ENCODE measurements at regions not wholly inside any gene's neighbourhood (a gene's known extent, or its start where the extent isn't known, plus 50 kb on each side); places are given as distances from the start of the nearest gene placed in this dataset.
"Not testable (repeated sequence)": the region's sequence is repeated elsewhere in the genome, so short reads cannot be mapped to it uniquely, and the experiment has no call there.

DNA sequence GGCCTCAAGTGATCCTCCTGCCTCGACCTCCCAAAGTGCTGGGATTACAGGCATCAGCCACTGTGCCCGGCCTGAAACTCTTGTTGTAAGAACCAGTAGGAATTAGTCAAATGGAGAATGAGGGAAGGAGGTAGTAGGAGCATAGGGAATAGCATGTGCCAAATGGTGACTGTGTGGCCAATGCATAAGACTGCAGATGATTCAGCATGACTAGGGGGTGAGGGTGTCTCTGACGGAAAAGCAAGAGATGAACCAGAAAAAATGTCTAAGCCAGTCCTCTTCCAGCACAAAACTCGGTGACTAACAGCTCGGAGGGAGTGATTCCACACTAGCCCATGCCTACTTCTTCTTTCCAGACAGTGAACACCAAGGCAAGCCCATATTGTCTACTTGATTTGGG lies 58.2 kb upstream of the DUSP21 start:
- no peaks in the 10 kb centered on the region for H3K27me3 Mint-ChIP-seq (ENCODE audit: low read depth)

GRCh38 chrX:44784241-44784640 lies 59.6 kb upstream of the DUSP21 start:
- ATAC-seq (no peak), DNase-seq (no peak)
- H3K36me3 Mint-ChIP-seq (ENCODE audit: low read depth) = no peaks in the 10 kb centered on the region
- POLR2A ChIA-PET = no interaction called here
- no peak overlapping the region for H3K4me3 Mint-ChIP-seq
- H3K4me1 Mint-ChIP-seq (ENCODE audit: low read depth) = no peaks in the 10 kb centered on the region
- no peaks in the 10 kb centered on the region for H3K9me3 Mint-ChIP-seq (ENCODE audit: insufficient read depth)
- H3K27ac Mint-ChIP-seq = no peak overlapping the region
- no peaks in the 10 kb centered on the region for H3K27me3 Mint-ChIP-seq (ENCODE audit: low read depth)
- CTCF ChIA-PET = no interaction called here

More for the DNA sequence above, 58.2 kb upstream of the DUSP21 start:
- no peaks in the 10 kb centered on the region for H3K4me1 Mint-ChIP-seq (ENCODE audit: low read depth)
- H3K9me3 Mint-ChIP-seq (ENCODE audit: insufficient read depth) = no peaks in the 10 kb centered on the region
- no peak overlapping the region for H3K27ac Mint-ChIP-seq
- H3K4me3 Mint-ChIP-seq = no peak overlapping the region
- DNase-seq (no peak), ATAC-seq (no peak)
- CTCF ChIA-PET = no interaction called here
- H3K36me3 Mint-ChIP-seq (ENCODE audit: low read depth) = no peaks in the 10 kb centered on the region
- POLR2A ChIA-PET = no interaction called here

GRCh38 chrX:44778254-44778653 lies 65.6 kb upstream of the DUSP21 start:
- Mint-ChIP-seq H3K36me3 (ENCODE audit: low read depth) (no peaks in the 10 kb centered on the region), H3K4me3 (no peak overlapping the region), H3K27ac (no peak overlapping the region), H3K4me1 (ENCODE audit: low read depth) (no peaks in the 10 kb centered on the region), H3K27me3 (ENCODE audit: low read depth) (no peaks in the 10 kb centered on the region), H3K9me3 (ENCODE audit: insufficient read depth) (no peaks in the 10 kb centered on the region)
- ATAC-seq (no peak), DNase-seq (no peak)
- CTCF ChIA-PET = no interaction called here
- POLR2A ChIA-PET = no interaction called here

- DNase-seq = no peak
- no peak for ATAC-seq
- H3K27me3 Mint-ChIP-seq (ENCODE audit: low read depth) = no peaks in the 10 kb centered on the region
- CTCF ChIA-PET = no interaction called here
- POLR2A ChIA-PET = no interaction called here
- no peaks in the 10 kb centered on the region for H3K36me3 Mint-ChIP-seq (ENCODE audit: low read depth)
- no peaks in the 10 kb centered on the region for H3K9me3 Mint-ChIP-seq (ENCODE audit: insufficient read depth)
- no peaks in the 10 kb centered on the region for H3K4me1 Mint-ChIP-seq (ENCODE audit: low read depth)
- no peak overlapping the region for H3K4me3 Mint-ChIP-seq
- H3K27ac Mint-ChIP-seq = no peak overlapping the region
Observed at GRCh38 chrX:44775726-44776125, 68.1 kb upstream of the DUSP21 start.

DNA sequence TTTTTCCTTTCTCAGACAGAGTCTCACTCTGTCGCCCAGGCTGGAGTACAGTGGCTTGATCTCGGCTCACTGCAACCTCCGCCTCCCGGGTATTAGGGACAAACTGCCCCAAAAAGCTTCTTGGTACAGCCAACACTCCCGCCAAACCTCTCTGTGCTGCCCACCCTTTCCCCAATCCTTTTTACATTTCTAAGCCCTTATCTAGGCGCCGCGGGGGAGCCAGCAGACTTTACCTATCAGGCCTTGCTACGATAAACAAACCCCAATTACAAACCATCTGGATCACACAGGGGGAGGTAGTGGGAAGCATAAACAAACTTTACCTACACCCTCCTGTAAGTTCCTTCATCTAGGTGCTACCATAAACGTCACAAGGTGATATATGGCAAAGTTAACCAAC lies 69.8 kb upstream of the DUSP21 start:
- H3K9me3 Mint-ChIP-seq (ENCODE audit: insufficient read depth); H3K27me3 Mint-ChIP-seq (ENCODE audit: low read depth); ATAC-seq; DNase-seq; H3K36me3 Mint-ChIP-seq (ENCODE audit: low read depth); H3K4me3 Mint-ChIP-seq; CTCF ChIA-PET; H3K27ac Mint-ChIP-seq; H3K4me1 Mint-ChIP-seq (ENCODE audit: low read depth); POLR2A ChIA-PET: not testable (repeated sequence)

DNA sequence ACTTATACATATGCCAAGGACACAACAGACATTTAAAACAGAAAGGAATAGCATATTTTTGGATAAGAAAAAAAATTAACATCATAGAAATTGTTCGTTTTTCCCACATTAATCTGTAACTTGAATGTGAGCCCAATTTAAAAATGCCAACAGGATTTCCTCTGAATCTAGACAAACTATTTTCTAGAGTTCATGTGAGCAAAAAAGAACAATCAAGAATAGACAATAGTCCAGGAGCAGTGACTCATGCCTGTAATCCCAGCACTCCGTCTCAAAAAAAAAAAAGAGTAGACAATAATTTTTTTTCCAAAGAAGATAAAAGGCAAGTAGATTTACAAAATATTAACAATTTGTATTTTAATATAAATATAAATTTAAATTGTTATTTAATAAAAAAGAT lies 73.7 kb upstream of the DUSP21 start:
- Mint-ChIP-seq H3K4me1 (ENCODE audit: low read depth) (no peaks in the 10 kb centered on the region), H3K9me3 (ENCODE audit: insufficient read depth) (no peaks in the 10 kb centered on the region), H3K4me3 (no peak overlapping the region), H3K36me3 (ENCODE audit: low read depth) (no peaks in the 10 kb centered on the region), H3K27me3 (ENCODE audit: low read depth) (no peaks in the 10 kb centered on the region), H3K27ac (no peak overlapping the region)
- POLR2A ChIA-PET = no interaction called here
- ATAC-seq (no peak), DNase-seq (no peak)
- CTCF ChIA-PET = no interaction called here

- DNase-seq (no peak), ATAC-seq (no peak)
- Mint-ChIP-seq H3K4me3 (no peak overlapping the region), H3K36me3 (ENCODE audit: low read depth) (no peaks in the 10 kb centered on the region), H3K4me1 (ENCODE audit: low read depth) (no peaks in the 10 kb centered on the region), H3K27me3 (ENCODE audit: low read depth) (no peaks in the 10 kb centered on the region), H3K9me3 (ENCODE audit: insufficient read depth) (no peaks in the 10 kb centered on the region), H3K27ac (no peak overlapping the region)
- CTCF ChIA-PET = no interaction called here
- POLR2A ChIA-PET = no interaction called here
Observed at GRCh38 chrX:44767308-44767707, 76.5 kb upstream of the DUSP21 start.

GRCh38 chrX:44765556-44765955 lies 78.3 kb upstream of the DUSP21 start:
- ChIA-PET CTCF (no interaction called here), POLR2A (no interaction called here)
- Mint-ChIP-seq H3K4me3 (no peak overlapping the region), H3K4me1 (ENCODE audit: low read depth) (no peaks in the 10 kb centered on the region), H3K9me3 (ENCODE audit: insufficient read depth) (no peaks in the 10 kb centered on the region), H3K27ac (no peak overlapping the region), H3K36me3 (ENCODE audit: low read depth) (no peaks in the 10 kb centered on the region), H3K27me3 (ENCODE audit: low read depth) (no peaks in the 10 kb centered on the region)
- ATAC-seq (no peak), DNase-seq (no peak)

- Mint-ChIP-seq H3K9me3 (ENCODE audit: insufficient read depth) (no peaks in the 10 kb centered on the region), H3K4me3 (no peak overlapping the region), H3K36me3 (ENCODE audit: low read depth) (no peaks in the 10 kb centered on the region), H3K4me1 (ENCODE audit: low read depth) (peaks cover 2% of the 10 kb centered on the region), H3K27ac (no peak overlapping the region), H3K27me3 (ENCODE audit: low read depth) (no peaks in the 10 kb centered on the region)
- POLR2A ChIA-PET = no interaction called here
- CTCF ChIA-PET = no interaction called here
- DNase-seq = no peak
- ATAC-seq = no peak
Observed at GRCh38 chrX:44747969-44748368, 95.9 kb upstream of the DUSP21 start.

- CTCF ChIA-PET = no interaction called here
- Mint-ChIP-seq H3K27ac (no peak overlapping the region), H3K27me3 (ENCODE audit: low read depth) (no peaks in the 10 kb centered on the region), H3K36me3 (ENCODE audit: low read depth) (no peaks in the 10 kb centered on the region), H3K4me1 (ENCODE audit: low read depth) (peaks cover 2% of the 10 kb centered on the region), H3K4me3 (no peak overlapping the region), H3K9me3 (ENCODE audit: insufficient read depth) (no peaks in the 10 kb centered on the region)
- POLR2A ChIA-PET = no interaction called here
- no peak for DNase-seq
- ATAC-seq = no peak
Observed at GRCh38 chrX:44747317-44747716, 96.5 kb upstream of the DUSP21 start.

DNA sequence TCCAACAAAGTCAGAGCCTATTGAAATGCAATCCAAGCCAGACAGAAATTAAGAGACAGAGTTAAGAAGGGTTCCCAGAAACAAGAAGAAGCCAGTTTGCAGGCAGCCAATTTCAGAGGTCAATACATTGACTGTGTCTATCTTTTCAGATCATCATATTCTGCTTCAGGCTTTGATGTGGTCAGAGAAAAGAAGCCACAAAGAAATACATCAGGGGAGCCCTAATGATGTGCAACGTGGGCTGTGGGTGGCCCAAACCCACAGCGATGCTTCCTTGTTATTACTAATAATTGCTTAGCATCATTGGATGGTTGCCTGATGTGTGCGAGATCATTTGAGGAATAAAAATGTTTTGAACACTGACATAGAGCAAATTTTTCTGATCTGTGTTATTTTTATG lies 99.0 kb upstream of the DUSP21 start:
- CTCF ChIA-PET = no interaction called here
- H3K4me1 Mint-ChIP-seq (ENCODE audit: low read depth) = peaks cover 2% of the 10 kb centered on the region
- POLR2A ChIA-PET = no interaction called here
- no peaks in the 10 kb centered on the region for H3K27me3 Mint-ChIP-seq (ENCODE audit: low read depth)
- H3K27ac Mint-ChIP-seq = no peak overlapping the region
- ATAC-seq = no peak
- no peak for DNase-seq
- no peak overlapping the region for H3K4me3 Mint-ChIP-seq
- no peaks in the 10 kb centered on the region for H3K36me3 Mint-ChIP-seq (ENCODE audit: low read depth)
- H3K9me3 Mint-ChIP-seq (ENCODE audit: insufficient read depth) = no peaks in the 10 kb centered on the region

DNA sequence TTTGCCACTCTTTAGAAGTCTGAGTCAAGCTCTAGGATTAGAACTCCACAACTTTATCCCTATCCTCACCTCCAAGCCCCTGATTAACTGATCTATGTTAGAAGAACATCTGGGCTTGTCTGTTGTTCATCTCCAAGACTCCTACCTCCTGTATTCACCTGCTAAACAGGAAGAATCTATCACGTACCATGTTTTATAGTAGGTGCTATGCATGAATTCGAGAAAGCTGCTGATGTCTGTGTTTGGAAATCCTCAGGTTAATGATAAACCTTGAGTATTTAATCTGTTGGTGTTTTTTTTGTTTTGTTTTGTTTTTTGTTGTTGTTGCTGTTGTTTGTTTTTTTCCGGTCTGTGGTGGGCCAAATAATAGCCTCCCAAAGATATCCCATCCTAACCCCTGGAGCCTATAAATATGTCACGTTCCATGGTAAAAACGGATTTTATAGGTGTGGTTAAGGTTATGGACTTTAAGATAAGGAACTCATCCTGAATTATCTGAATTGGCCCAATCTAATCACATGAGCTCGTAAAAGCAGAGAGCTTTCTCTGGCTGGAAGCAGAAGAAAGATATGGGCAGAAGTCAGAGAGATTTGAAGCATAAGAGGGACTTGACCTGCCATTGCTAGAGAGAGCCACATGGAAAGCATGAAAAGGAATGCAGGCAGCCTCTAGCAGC lies 101.2 kb upstream of the DUSP21 start:
- ATAC-seq (no peak), DNase-seq (no peak)
- ChIA-PET POLR2A (interaction anchor here (0.5 kb wide), 1 partner anchor 94 kb away, joined by 3 read pairs; no protein-coding TSS in a partner anchor), CTCF (no interaction called here)
- no peaks in the 10 kb centered on the region for H3K36me3 Mint-ChIP-seq (ENCODE audit: low read depth)
- H3K4me1 Mint-ChIP-seq (ENCODE audit: low read depth) = peaks cover 2% of the 10 kb centered on the region
- no peak overlapping the region for H3K27ac Mint-ChIP-seq
- H3K27me3 Mint-ChIP-seq (ENCODE audit: low read depth) = no peaks in the 10 kb centered on the region
- no peaks in the 10 kb centered on the region for H3K9me3 Mint-ChIP-seq (ENCODE audit: insufficient read depth)
- no peak overlapping the region for H3K4me3 Mint-ChIP-seq

DNA sequence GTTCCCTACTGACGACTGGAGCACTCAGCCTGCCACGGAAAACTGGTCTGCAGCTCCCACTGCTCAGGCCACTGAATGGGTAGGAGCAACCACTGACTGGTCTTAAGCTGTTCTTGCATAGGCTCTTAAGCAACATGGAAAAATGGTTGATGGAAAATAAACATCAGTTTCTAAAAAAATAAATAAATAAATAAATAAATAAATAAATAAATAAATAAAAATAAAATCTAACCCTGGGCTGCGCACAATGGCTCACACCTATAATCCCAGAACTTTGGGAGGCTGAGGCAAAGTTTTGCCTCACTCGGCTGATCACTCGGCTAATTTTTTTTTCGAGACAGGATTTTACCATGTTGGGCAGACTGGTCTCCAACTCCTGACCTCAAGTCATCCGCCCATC lies 102.0 kb upstream of the DUSP21 start:
- H3K9me3 Mint-ChIP-seq (ENCODE audit: insufficient read depth); DNase-seq; POLR2A ChIA-PET; H3K36me3 Mint-ChIP-seq (ENCODE audit: low read depth); CTCF ChIA-PET; H3K4me1 Mint-ChIP-seq (ENCODE audit: low read depth); H3K27me3 Mint-ChIP-seq (ENCODE audit: low read depth); ATAC-seq; H3K4me3 Mint-ChIP-seq; H3K27ac Mint-ChIP-seq: not testable (repeated sequence)

All from activated CD8-positive, alpha-beta T cell treated with anti-CD3 and anti-CD28 coated beads, Interleukin-2, amount 10 ng/mL, durations not matched to agents 7 days and 5 days (primary cell).